B cell (primary cell): ENCODE measurements at regions not wholly inside any gene's neighbourhood (a gene's known extent, or its start where the extent isn't known, plus 50 kb on each side); places are given as distances from the start of the nearest gene placed in this dataset.

ENCODE experiments used
- ATAC-seq: fragments of 200-7000 bp; cut with Tn5 transposase; one replicate; pipeline ENCODE4 v1.10.0; 2021; ENCODE audit warnings: low read depth, mild to moderate bottlenecking, moderate number of reproducible peaks, moderate library complexity
- CTCF ChIA-PET: fragments of 350-600 bp; sonication (Branson Sonifier 250); formaldehyde crosslinking; loops from one replicate; lab custom pipeline; 2021; ENCODE audit warnings: antibody characterized with exemption, inconsistent platforms; lab: Charles Lee
- POLR2A ChIA-PET: fragments of 350-600 bp; sonication (Branson Sonifier 250); formaldehyde crosslinking; loops from one replicate; lab custom pipeline; 2021; ENCODE audit warnings: antibody characterized with exemption; lab: Charles Lee
- DNase-seq: peaks from one replicate; pipeline ENCODE4 v3.0.0; 2013
- H2AFZ ChIP-seq: 2 replicates; pipeline ENCODE4 v1.6.1; 2012; ENCODE audit warnings: mild to moderate bottlenecking, low read depth, low read length; ENCODE audit not compliant: insufficient read depth, poor library complexity, severe bottlenecking
- H3K27ac ChIP-seq, 2 donors: 1 replicate in 1 of 2; 2 replicates in 1 of 2; pipeline ENCODE4 v1.5.1; 2012 to 2013; ENCODE audit warnings: low read length in 2 of 2, mild to moderate bottlenecking in 2 of 2, moderate library complexity in 1 of 2
- H3K27me3 ChIP-seq, 4 experiments: fragments of 200-600 bp in 1 of 4; sonication (generic) in 1 of 4; replicated peaks in 1 of 4; 1 replicate in 2 of 4; 2 replicates in 2 of 4; pipeline versions ENCODE4 v1.6.1 to v1.7.0; 2013 to 2016; ENCODE audit warnings: low read length in 3 of 4, mild to moderate bottlenecking in 2 of 4, mixed read lengths in 1 of 4, moderate library complexity in 1 of 4; ENCODE audit not compliant: insufficient read depth in 4 of 4, control insufficient read depth in 3 of 4; ENCODE audit errors: control extremely low read depth in 1 of 4
- H3K36me3 ChIP-seq, 2 experiments: replicated peaks in 1 of 2; 1 replicate in 1 of 2; 2 replicates in 1 of 2; pipeline versions ENCODE4 v1.6.1 to v1.7.1; 2013; ENCODE audit warnings: low read length in 1 of 2; ENCODE audit not compliant: insufficient read depth in 2 of 2, control insufficient read depth in 1 of 2; ENCODE audit errors: control extremely low read depth in 1 of 2, extremely low read depth in 1 of 2
- H3K4me1 ChIP-seq, 2 donors: fragments of 200-600 bp in 1 of 2; sonication (generic) in 1 of 2; 1 replicate in 1 of 2; 2 replicates in 1 of 2; pipeline versions ENCODE4 v1.5.1 to v1.6.1; 2013 to 2017; ENCODE audit warnings: low read length in 2 of 2; ENCODE audit not compliant: control insufficient read depth in 2 of 2, insufficient read depth in 2 of 2
- H3K4me2 ChIP-seq: replicated peaks from 2 replicates; pipeline ENCODE3; 2012; ENCODE audit warnings: mild to moderate bottlenecking, low read depth, low read length; ENCODE audit not compliant: poor library complexity, severe bottlenecking
- H3K4me3 ChIP-seq, 5 experiments: fragments of 200-600 bp in 1 of 5; sonication (generic) in 1 of 5; 1 replicate in 3 of 5; 2 replicates in 2 of 5; pipeline versions ENCODE4 v1.5.1 to v1.7.0; 2011 to 2016; ENCODE audit warnings: low read length in 4 of 5, mild to moderate bottlenecking in 4 of 5, low read depth in 2 of 5, control low read depth in 1 of 5, moderate library complexity in 1 of 5; ENCODE audit not compliant: insufficient read depth in 1 of 5; ENCODE audit errors: control extremely low read depth in 1 of 5, extremely low read depth in 1 of 5
- H3K79me2 ChIP-seq: fragments of 200-600 bp; sonication (generic); one replicate; pipeline ENCODE4 v1.6.0; 2016; ENCODE audit warnings: low read length; ENCODE audit not compliant: control insufficient read depth, insufficient read depth
- H3K9ac ChIP-seq: fragments of 200-600 bp; sonication (generic); 2 replicates; pipeline ENCODE4 v1.6.1; 2017; ENCODE audit warnings: mild to moderate bottlenecking, low read length, moderate library complexity
- H3K9me3 ChIP-seq, 3 donors: one replicate each; pipeline versions ENCODE4 v1.6.1 to v1.7.1; 2013; ENCODE audit warnings: low read length in 2 of 3; ENCODE audit not compliant: control insufficient read depth in 2 of 3, insufficient read depth in 1 of 3; ENCODE audit errors: control extremely low read depth in 1 of 3
- H4K20me1 ChIP-seq: 2 replicates; pipeline ENCODE4 v1.6.0; 2012; ENCODE audit warnings: mild to moderate bottlenecking, low read length; ENCODE audit not compliant: insufficient read depth, control insufficient read depth, poor library complexity, severe bottlenecking
- H3K27ac Mint-ChIP-seq: one replicate; pipeline ENCODE4 v1.8.0; 2021; ENCODE audit warnings: mixed read lengths
- H3K27me3 Mint-ChIP-seq: one replicate; pipeline ENCODE4 v1.8.0; 2021; ENCODE audit warnings: mixed read lengths
- H3K4me1 Mint-ChIP-seq: one replicate; pipeline ENCODE4 v1.8.0; 2021; ENCODE audit warnings: mixed read lengths
- H3K4me3 Mint-ChIP-seq: one replicate; pipeline ENCODE4 v1.8.0; 2021; ENCODE audit warnings: mixed read lengths
- H3K9me3 Mint-ChIP-seq: one replicate; pipeline ENCODE4 v1.8.0; 2022; ENCODE audit warnings: mixed read lengths; ENCODE audit not compliant: insufficient read depth
- EZH2 ChIP-seq: IDR thresholded peaks from 2 replicates; pipeline ENCODE4 v1.6.1; 2012; ENCODE audit warnings: borderline replicate concordance, low read depth, mild to moderate bottlenecking, moderate library complexity, low read length; ENCODE audit not compliant: insufficient read depth, poor library complexity, severe bottlenecking
- WGBS: methylation state at CpG from one replicate; pipeline ENCODE4 v1.1.5; 2013; ENCODE audit warnings: missing lambda C conversion rate; ENCODE audit not compliant: insufficient coverage; 5-methylcytosine and 5-hydroxymethylcytosine counted together
- intact Hi-C: fragments of 100-400 bp; cut with micrococcal nuclease; formaldehyde crosslinking; loops from one replicate; pipeline ENCODE4 v1.10.0; 2022
- TF ChIP-seq, protein P1 (sequence below): fragments of 200-600 bp; IDR thresholded peaks from one replicate; pipeline ENCODE4 v1.8.0; 2022; ENCODE audit warnings: antibody characterized with exemption, mild to moderate bottlenecking

- Mint-ChIP-seq H3K9me3 (no peaks in the 10 kb centered on the region), H3K27me3 (no peaks in the 10 kb centered on the region), H3K27ac (no peak overlapping the region), H3K4me3 (no peak overlapping the region), H3K4me1 (no peaks in the 10 kb centered on the region)
- Histone ChIP-seq H3K4me2 (no peak overlapping the region), H3K79me2 (no peaks in the 10 kb centered on the region), H4K20me1 (no peaks in the 10 kb centered on the region), H3K4me3 (no peak overlapping the region), H2AFZ (no peak overlapping the region), H3K27me3 (no peaks in the 10 kb centered on the region), H3K36me3 (no peaks in the 10 kb centered on the region), H3K27ac (no peak overlapping the region), H3K9me3 (peaks cover 0 to 4% (median 0%) of the 10 kb centered on the region in 3 donors), H3K9ac (no peak overlapping the region), H3K4me1 (no peaks in the 10 kb centered on the region)
- 90% methylated on average over 20 of the region's 23 CpGs for whole genome bisulfite sequencing
- TF ChIP-seq, protein P1, sequence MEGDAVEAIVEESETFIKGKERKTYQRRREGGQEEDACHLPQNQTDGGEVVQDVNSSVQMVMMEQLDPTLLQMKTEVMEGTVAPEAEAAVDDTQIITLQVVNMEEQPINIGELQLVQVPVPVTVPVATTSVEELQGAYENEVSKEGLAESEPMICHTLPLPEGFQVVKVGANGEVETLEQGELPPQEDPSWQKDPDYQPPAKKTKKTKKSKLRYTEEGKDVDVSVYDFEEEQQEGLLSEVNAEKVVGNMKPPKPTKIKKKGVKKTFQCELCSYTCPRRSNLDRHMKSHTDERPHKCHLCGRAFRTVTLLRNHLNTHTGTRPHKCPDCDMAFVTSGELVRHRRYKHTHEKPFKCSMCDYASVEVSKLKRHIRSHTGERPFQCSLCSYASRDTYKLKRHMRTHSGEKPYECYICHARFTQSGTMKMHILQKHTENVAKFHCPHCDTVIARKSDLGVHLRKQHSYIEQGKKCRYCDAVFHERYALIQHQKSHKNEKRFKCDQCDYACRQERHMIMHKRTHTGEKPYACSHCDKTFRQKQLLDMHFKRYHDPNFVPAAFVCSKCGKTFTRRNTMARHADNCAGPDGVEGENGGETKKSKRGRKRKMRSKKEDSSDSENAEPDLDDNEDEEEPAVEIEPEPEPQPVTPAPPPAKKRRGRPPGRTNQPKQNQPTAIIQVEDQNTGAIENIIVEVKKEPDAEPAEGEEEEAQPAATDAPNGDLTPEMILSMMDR: no peak
- TF ChIP-seq EZH2: no peak
- ChIA-PET POLR2A (no interaction called here), CTCF (no interaction called here)
- intact Hi-C loops: no loop called here
- ATAC-seq (no peak), DNase-seq (no peak)
Observed at GRCh38 chr18:76255070-76255683, 239.9 kb downstream of the ZNF516 start.

GRCh38 chr18:76252880-76253279 is 242.2 kb downstream of the ZNF516 start:
- no peaks in the 10 kb centered on the region for H4K20me1 ChIP-seq
- H2AFZ ChIP-seq: no peak overlapping the region
- H3K4me3 Mint-ChIP-seq: no peak overlapping the region
- H3K9me3 ChIP-seq: peaks cover 0 to 4% (median 0%) of the 10 kb centered on the region in 3 donors
- ATAC-seq: no peak
- H3K27me3 ChIP-seq: no peaks in the 10 kb centered on the region
- no peaks in the 10 kb centered on the region for H3K79me2 ChIP-seq
- no peaks in the 10 kb centered on the region for H3K4me1 Mint-ChIP-seq
- H3K27ac Mint-ChIP-seq: no peak overlapping the region
- ChIA-PET CTCF (no interaction called here), POLR2A (no interaction called here)
- intact Hi-C loops: no loop called here
- H3K27ac ChIP-seq: no peak overlapping the region
- 14% methylated on average over 1 of the region's 3 CpGs for WGBS
- no peaks in the 10 kb centered on the region for H3K9me3 Mint-ChIP-seq
- H3K4me3 ChIP-seq: no peak overlapping the region
- H3K27me3 Mint-ChIP-seq: no peaks in the 10 kb centered on the region
- no peak overlapping the region for H3K4me2 ChIP-seq
- DNase-seq: no peak
- no peaks in the 10 kb centered on the region for H3K36me3 ChIP-seq
- TF ChIP-seq, protein P1: no peak
- TF ChIP-seq EZH2: no peak
- H3K4me1 ChIP-seq: no peaks in the 10 kb centered on the region
- no peak overlapping the region for H3K9ac ChIP-seq
